Esophagus squamous epithelium (tissue), 4 donors: ENCODE measurements at regions not wholly inside any gene's neighbourhood (a gene's known extent, or its start where the extent isn't known, plus 50 kb on each side); places are given as distances from the start of the nearest gene placed in this dataset.

Experiments used
- POLR2A ChIP-seq, 4 donors: fragments of 450-650 bp; IDR thresholded peaks; one replicate each; pipeline ENCODE4 v1.6.1; 2017; ENCODE audit warnings: antibody characterized with exemption in 4 of 4, mild to moderate bottlenecking in 4 of 4, moderate library complexity in 3 of 4
- TF ChIP-seq, protein P1 (sequence below), 6 experiments: fragments of 450-650 bp in 4 of 6; fragments of 200-600 bp in 2 of 6; sonication (generic) in 2 of 6; IDR thresholded peaks; one replicate each; pipeline ENCODE4 v1.5.1; 2016 to 2019; ENCODE audit warnings: antibody characterized with exemption in 6 of 6, mild to moderate bottlenecking in 4 of 6, moderate library complexity in 4 of 6

DNA sequence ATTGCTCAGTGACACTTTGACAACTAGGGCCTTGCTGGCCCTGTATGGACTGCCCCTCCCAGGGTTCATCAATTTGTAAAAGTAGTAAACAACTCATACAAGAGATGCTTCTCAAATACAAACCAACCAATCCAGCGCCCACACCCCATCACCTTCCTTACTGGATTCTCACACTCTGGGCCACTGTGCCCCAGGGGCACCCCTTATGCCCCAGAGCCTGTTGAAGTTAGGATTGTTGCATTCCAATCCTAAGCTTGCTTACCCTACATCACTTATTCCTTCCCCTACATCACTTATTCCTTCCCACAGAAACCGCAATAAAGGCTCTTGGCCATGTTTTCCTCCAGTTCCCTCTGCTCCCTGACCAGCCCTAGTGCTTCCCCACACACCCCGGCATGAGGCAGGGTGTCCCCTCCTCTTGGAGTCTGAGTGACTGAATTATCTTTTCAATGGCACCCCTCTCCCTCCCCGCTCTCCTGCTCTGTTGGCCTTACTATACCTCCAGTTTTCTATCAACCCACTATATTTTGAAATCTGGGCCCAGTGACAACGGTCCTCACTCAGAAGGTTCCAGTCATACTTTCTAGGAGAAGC is 182.4 kb upstream of the S1PR3 start:
- TF ChIP-seq, protein P1, sequence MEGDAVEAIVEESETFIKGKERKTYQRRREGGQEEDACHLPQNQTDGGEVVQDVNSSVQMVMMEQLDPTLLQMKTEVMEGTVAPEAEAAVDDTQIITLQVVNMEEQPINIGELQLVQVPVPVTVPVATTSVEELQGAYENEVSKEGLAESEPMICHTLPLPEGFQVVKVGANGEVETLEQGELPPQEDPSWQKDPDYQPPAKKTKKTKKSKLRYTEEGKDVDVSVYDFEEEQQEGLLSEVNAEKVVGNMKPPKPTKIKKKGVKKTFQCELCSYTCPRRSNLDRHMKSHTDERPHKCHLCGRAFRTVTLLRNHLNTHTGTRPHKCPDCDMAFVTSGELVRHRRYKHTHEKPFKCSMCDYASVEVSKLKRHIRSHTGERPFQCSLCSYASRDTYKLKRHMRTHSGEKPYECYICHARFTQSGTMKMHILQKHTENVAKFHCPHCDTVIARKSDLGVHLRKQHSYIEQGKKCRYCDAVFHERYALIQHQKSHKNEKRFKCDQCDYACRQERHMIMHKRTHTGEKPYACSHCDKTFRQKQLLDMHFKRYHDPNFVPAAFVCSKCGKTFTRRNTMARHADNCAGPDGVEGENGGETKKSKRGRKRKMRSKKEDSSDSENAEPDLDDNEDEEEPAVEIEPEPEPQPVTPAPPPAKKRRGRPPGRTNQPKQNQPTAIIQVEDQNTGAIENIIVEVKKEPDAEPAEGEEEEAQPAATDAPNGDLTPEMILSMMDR (IDR thresholded peaks at IDR 0.05) = no peak
- TF ChIP-seq POLR2A (IDR thresholded peaks at IDR 0.05) = no peak
